Spleen (tissue), 11 donors: ENCODE measurements at regions not wholly inside any gene's neighbourhood (a gene's known extent, or its start where the extent isn't known, plus 50 kb on each side); places are given as distances from the start of the nearest gene placed in this dataset.
"Not testable (repeated sequence)": the region's sequence is repeated elsewhere in the genome, so short reads cannot be mapped to it uniquely, and the experiment has no call there.

ENCODE experiments used
- DNase-seq: peaks from one replicate; pipeline ENCODE4 v3.0.0-alpha.2; 2020
- H3K27ac ChIP-seq, 8 donors: fragments of 200-600 bp; sonication (generic) in 7 of 8; 1 replicate in 4 of 8; 2 replicates in 4 of 8; pipeline versions ENCODE4 v1.5.0 to v1.8.0; 2016 to 2021; ENCODE audit warnings: inconsistent platforms in 4 of 8, mild to moderate bottlenecking in 4 of 8, moderate library complexity in 1 of 8
- H3K27me3 ChIP-seq, 7 donors: fragments of 200-600 bp; sonication (generic) in 6 of 7; replicated peaks in 1 of 7; 1 replicate in 4 of 7; 2 replicates in 3 of 7; pipeline versions ENCODE4 v1.5.0 to v1.8.0; 2016 to 2021; ENCODE audit warnings: inconsistent platforms in 3 of 7, mild to moderate bottlenecking in 1 of 7
- H3K36me3 ChIP-seq, 6 donors: fragments of 200-600 bp; sonication (generic) in 5 of 6; 1 replicate in 4 of 6; 2 replicates in 2 of 6; pipeline versions ENCODE4 v1.5.0 to v1.8.0; 2016 to 2021; ENCODE audit warnings: inconsistent platforms in 2 of 6
- H3K4me1 ChIP-seq, 6 donors: fragments of 200-600 bp; sonication (generic) in 5 of 6; 1 replicate in 3 of 6; 2 replicates in 3 of 6; pipeline versions ENCODE4 v1.5.0 to v1.8.0; 2016 to 2021; ENCODE audit warnings: inconsistent platforms in 3 of 6
- H3K4me3 ChIP-seq, 8 donors: fragments of 200-600 bp; sonication (generic) in 7 of 8; 1 replicate in 4 of 8; 2 replicates in 4 of 8; pipeline versions ENCODE4 v1.5.0 to v1.8.0; 2016 to 2021; ENCODE audit warnings: inconsistent platforms in 4 of 8, mild to moderate bottlenecking in 4 of 8, moderate library complexity in 2 of 8
- H3K9me3 ChIP-seq, 8 donors: fragments of 200-600 bp; sonication (generic) in 7 of 8; 1 replicate in 4 of 8; 2 replicates in 4 of 8; pipeline versions ENCODE4 v1.5.0 to v1.8.0; 2016 to 2021; ENCODE audit warnings: inconsistent platforms in 4 of 8
- POLR2A ChIP-seq, 3 donors: fragments of 450-650 bp; IDR thresholded peaks; one replicate each; pipeline ENCODE4 v1.5.1; 2017; ENCODE audit warnings: antibody characterized with exemption in 3 of 3, mild to moderate bottlenecking in 1 of 3
- POLR2AphosphoS5 ChIP-seq, 3 donors: sonication (generic); formaldehyde crosslinking; IDR thresholded peaks; one replicate each; pipeline ENCODE4 v1.5.1; 2017; ENCODE audit warnings: antibody characterized with exemption in 3 of 3
- WGBS, 5 donors: extraction: QIAGEN DNeasy Blood & Tissue Kit in 3 of 5; methylation state at CpG; one replicate each; pipeline versions ENCODE4 v1.1.5 to v1.1.7; 2013 to 2018; 5-methylcytosine and 5-hydroxymethylcytosine counted together
- intact Hi-C: fragments of 100-400 bp; cut with DNase I; formaldehyde crosslinking; loops from one replicate; pipeline ENCODE4 v1.15.0; 2023; ENCODE audit warnings: low total_unique reads
- TF ChIP-seq, protein P1 (sequence below), 11 experiments: fragments of 200-600 bp in 7 of 11; fragments of 450-650 bp in 4 of 11; sonication (generic) in 4 of 11; IDR thresholded peaks in 8 of 11; conservative IDR thresholded peaks in 3 of 11; 1 replicate in 7 of 11; 2 replicates in 4 of 11; pipeline versions ENCODE4 v1.4.0 to v1.8.0; 2016 to 2021; ENCODE audit warnings: antibody characterized with exemption in 11 of 11, inconsistent platforms in 4 of 11, mild to moderate bottlenecking in 1 of 11
- donor health status: healthy with polysubstance abuse.
- donor health status: DM: no; HTN: no; CAD: no; lungs with moderate emphysema.
- donor health status: DM: no; HTN: no; CAD: no.
- donor health status: Bipolar disorder and iron deficiency.
- donor health status: healthy.
- donor health status: DM: no; HTN: no; CAD: no.
- donor health status: DM: yes; HTN: yes; CAD: no.

DNA sequence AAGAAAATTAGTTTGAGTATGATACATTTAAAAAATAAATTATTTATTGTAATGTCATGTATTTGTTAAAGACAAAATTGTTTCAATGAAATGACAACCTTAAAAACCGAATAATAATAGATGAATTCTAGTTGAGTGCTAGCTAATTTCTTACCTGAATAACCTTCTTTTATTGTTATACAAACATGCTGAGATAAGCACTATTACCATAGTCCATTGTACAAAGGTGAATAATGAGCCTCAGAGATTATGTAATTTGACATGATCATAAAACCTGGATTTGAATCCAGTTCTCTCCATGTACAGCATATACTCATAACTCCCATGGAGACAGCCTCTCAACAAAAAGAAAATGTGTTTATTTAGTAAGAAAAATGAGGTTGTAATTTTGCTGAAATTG is 1512.9 kb downstream of the PCDH19 start:
- H3K27me3 ChIP-seq: no peaks in the 10 kb centered on the region

DNA sequence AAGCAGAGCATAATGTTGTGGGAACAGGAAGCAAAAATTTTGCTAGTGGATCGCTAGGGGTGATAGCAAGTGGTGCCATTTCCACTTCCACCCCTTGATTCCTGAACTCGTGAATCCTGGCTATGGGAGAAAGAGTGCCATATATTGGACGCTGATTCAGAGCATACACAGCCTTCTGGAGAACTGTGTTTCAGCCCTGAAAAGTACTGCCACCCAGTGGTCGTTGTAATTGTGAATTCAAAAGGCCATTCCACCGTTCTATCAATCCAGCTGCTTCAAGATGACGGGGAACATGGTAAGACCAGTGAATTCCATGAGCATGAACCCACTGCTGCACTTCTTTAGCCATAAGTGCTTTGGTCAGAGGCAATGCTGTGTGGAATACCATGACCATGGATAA is 1559.4 kb downstream of the PCDH19 start:
- 17 to 26% (median 23%) methylated on average over 4 to 6 of the region's 6 CpGs for WGBS, 5 donors
- H3K36me3 ChIP-seq, H3K9me3 ChIP-seq, H3K4me3 ChIP-seq, intact Hi-C loops, H3K4me1 ChIP-seq, H3K27me3 ChIP-seq, H3K27ac ChIP-seq, DNase-seq: not testable (repeated sequence)

More for the DNA sequence above, 1512.9 kb downstream of the PCDH19 start:
- Histone ChIP-seq H3K36me3 (no peaks in the 10 kb centered on the region), H3K4me3 (no peak overlapping the region), H3K27ac (no peak overlapping the region), H3K9me3 (no peaks in the 10 kb centered on the region), H3K4me1 (no peaks in the 10 kb centered on the region)
- TF ChIP-seq, protein P1, sequence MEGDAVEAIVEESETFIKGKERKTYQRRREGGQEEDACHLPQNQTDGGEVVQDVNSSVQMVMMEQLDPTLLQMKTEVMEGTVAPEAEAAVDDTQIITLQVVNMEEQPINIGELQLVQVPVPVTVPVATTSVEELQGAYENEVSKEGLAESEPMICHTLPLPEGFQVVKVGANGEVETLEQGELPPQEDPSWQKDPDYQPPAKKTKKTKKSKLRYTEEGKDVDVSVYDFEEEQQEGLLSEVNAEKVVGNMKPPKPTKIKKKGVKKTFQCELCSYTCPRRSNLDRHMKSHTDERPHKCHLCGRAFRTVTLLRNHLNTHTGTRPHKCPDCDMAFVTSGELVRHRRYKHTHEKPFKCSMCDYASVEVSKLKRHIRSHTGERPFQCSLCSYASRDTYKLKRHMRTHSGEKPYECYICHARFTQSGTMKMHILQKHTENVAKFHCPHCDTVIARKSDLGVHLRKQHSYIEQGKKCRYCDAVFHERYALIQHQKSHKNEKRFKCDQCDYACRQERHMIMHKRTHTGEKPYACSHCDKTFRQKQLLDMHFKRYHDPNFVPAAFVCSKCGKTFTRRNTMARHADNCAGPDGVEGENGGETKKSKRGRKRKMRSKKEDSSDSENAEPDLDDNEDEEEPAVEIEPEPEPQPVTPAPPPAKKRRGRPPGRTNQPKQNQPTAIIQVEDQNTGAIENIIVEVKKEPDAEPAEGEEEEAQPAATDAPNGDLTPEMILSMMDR (IDR thresholded peaks at IDR 0.05 in 8 of 11, conservative IDR thresholded peaks at IDR 0.05 in 3 of 11): no peak
- TF ChIP-seq POLR2AphosphoS5 (IDR thresholded peaks at IDR 0.05) (no peak), POLR2A (IDR thresholded peaks at IDR 0.05) (no peak)
- intact Hi-C loops: no loop called here
- no peak for DNase-seq
- WGBS, 5 donors: 68 to 97% (median 81%) methylated on average over 1 of the region's 1 CpG
